Natural killer cell (primary cell): ENCODE measurements at regions not wholly inside any gene's neighbourhood (a gene's known extent, or its start where the extent isn't known, plus 50 kb on each side); places are given as distances from the start of the nearest gene placed in this dataset.

Source experiments
- ATAC-seq, 3 donors: fragments of 150-1000 bp in 2 of 3; fragments of 200-7000 bp in 1 of 3; cut with Tn5 transposase; 1 replicate in 1 of 3; 2 replicates in 2 of 3; pipeline ENCODE4 v1.10.0; 2021; ENCODE audit warnings: mild to moderate bottlenecking in 2 of 3, moderate library complexity in 2 of 3
- DNase-seq, 2 donors: peaks; one replicate each; pipeline versions ENCODE4 v3.0.0 to v3.0.0-alpha.2; 2013 to 2021; ENCODE audit warnings: mixed read lengths in 1 of 2
- H3K27ac ChIP-seq: one replicate; pipeline ENCODE4 v1.5.1; 2013; ENCODE audit warnings: mild to moderate bottlenecking, low read length
- H3K27me3 ChIP-seq: one replicate; pipeline ENCODE4 v1.6.1; 2013; ENCODE audit warnings: low read length; ENCODE audit not compliant: control insufficient read depth, insufficient read depth
- H3K36me3 ChIP-seq: one replicate; pipeline ENCODE4 v1.6.1; 2013; ENCODE audit warnings: low read length; ENCODE audit not compliant: control insufficient read depth, insufficient read depth
- H3K4me1 ChIP-seq: one replicate; pipeline ENCODE4 v1.6.1; 2013; ENCODE audit warnings: low read length; ENCODE audit not compliant: control insufficient read depth, insufficient read depth
- H3K4me3 ChIP-seq: one replicate; pipeline ENCODE4 v1.5.1; 2013; ENCODE audit warnings: low read length
- H3K9me3 ChIP-seq: one replicate; pipeline ENCODE4 v1.6.1; 2013; ENCODE audit warnings: low read length; ENCODE audit not compliant: control insufficient read depth, insufficient read depth
- H3K27ac Mint-ChIP-seq, 2 donors: one replicate each; pipeline ENCODE4 v1.8.0; 2022; ENCODE audit warnings: mild to moderate bottlenecking in 2 of 2, mixed read lengths in 2 of 2, moderate library complexity in 1 of 2
- H3K27me3 Mint-ChIP-seq, 2 donors: one replicate each; pipeline ENCODE4 v1.8.0; 2022; ENCODE audit warnings: low read depth in 2 of 2, mixed read lengths in 2 of 2
- H3K36me3 Mint-ChIP-seq: one replicate; pipeline ENCODE4 v1.8.0; 2022; ENCODE audit warnings: mixed read lengths
- H3K4me1 Mint-ChIP-seq, 2 donors: one replicate each; pipeline ENCODE4 v1.8.0; 2022; ENCODE audit warnings: mixed read lengths in 2 of 2
- H3K4me3 Mint-ChIP-seq: one replicate; pipeline ENCODE4 v1.8.0; 2022; ENCODE audit warnings: mild to moderate bottlenecking, moderate library complexity, mixed read lengths
- H3K9me3 Mint-ChIP-seq, 2 donors: one replicate each; pipeline ENCODE4 v1.8.0; 2022; ENCODE audit warnings: mixed read lengths in 2 of 2
- WGBS: methylation state at CpG from one replicate; pipeline ENCODE4 v1.1.7; 2013; ENCODE audit warnings: missing lambda C conversion rate; ENCODE audit not compliant: insufficient coverage; 5-methylcytosine and 5-hydroxymethylcytosine counted together
- intact Hi-C: fragments of 100-400 bp; cut with micrococcal nuclease; formaldehyde crosslinking; loops from one replicate; pipeline ENCODE4 v1.14.2; 2022
- TF ChIP-seq, protein P1 (sequence below): fragments of 200-600 bp; IDR thresholded peaks from one replicate; pipeline ENCODE4 v1.8.0; 2022; ENCODE audit warnings: antibody characterized with exemption

DNA sequence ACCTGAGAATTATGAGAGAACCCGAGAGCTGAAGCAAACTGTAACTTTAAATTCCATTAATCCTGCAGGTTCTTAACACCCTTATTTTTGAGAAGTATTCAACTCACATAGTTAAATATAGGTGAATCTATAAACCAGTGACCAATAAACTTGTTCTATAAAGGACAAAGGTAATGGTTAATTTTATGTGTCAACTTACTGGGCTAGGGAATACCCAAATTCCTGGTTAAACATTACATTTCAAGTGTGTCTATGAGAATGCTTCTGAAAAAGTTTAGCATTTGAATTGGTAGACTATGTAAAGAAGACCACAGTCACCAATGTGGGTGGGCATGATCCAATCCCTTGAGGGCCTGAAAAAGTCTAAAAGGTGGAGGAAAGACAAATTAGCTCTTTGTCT is 99.1 kb downstream of the KCNJ2 start:
- no peak overlapping the region for H3K27ac ChIP-seq
- TF ChIP-seq, protein P1, sequence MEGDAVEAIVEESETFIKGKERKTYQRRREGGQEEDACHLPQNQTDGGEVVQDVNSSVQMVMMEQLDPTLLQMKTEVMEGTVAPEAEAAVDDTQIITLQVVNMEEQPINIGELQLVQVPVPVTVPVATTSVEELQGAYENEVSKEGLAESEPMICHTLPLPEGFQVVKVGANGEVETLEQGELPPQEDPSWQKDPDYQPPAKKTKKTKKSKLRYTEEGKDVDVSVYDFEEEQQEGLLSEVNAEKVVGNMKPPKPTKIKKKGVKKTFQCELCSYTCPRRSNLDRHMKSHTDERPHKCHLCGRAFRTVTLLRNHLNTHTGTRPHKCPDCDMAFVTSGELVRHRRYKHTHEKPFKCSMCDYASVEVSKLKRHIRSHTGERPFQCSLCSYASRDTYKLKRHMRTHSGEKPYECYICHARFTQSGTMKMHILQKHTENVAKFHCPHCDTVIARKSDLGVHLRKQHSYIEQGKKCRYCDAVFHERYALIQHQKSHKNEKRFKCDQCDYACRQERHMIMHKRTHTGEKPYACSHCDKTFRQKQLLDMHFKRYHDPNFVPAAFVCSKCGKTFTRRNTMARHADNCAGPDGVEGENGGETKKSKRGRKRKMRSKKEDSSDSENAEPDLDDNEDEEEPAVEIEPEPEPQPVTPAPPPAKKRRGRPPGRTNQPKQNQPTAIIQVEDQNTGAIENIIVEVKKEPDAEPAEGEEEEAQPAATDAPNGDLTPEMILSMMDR = no peak
- Mint-ChIP-seq H3K4me1 (no peaks in the 10 kb centered on the region), H3K36me3 (no peaks in the 10 kb centered on the region), H3K9me3 (peaks cover 4 to 6% of the 10 kb centered on the region in 2 donors), H3K27ac (no peak overlapping the region), H3K27me3 (no peaks in the 10 kb centered on the region), H3K4me3 (no peak overlapping the region)
- 88% methylated on average over 1 of the region's 1 CpG for WGBS
- H3K4me1 ChIP-seq = no peaks in the 10 kb centered on the region
- no peaks in the 10 kb centered on the region for H3K36me3 ChIP-seq
- no peak overlapping the region for H3K4me3 ChIP-seq
- H3K9me3 ChIP-seq = no peaks in the 10 kb centered on the region
- H3K27me3 ChIP-seq = no peaks in the 10 kb centered on the region
- no peak for DNase-seq
- no peak for ATAC-seq
- intact Hi-C loops = no loop called here

DNA sequence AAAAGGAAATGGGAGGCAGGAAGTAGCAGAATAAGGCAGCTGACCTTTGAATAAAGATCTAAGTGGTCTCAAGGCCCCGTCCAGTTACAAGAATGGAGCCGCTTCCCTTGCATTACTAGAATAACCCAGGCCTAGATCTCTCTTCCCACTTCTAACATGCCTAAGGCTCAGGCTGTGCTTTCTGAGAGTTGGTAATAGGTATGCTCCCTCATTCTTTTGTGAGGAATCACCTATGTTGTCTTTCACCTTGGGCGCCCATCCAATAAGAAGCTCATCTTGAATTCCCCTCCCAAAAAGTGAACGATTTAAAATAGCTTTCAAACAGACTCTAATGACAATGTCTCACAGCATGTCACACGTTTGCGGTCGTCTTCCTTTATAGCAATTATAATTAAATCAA is 101.2 kb downstream of the KCNJ2 start:
- intact Hi-C loops = no loop called here
- Histone ChIP-seq H3K4me3 (no peak overlapping the region), H3K27me3 (no peaks in the 10 kb centered on the region), H3K36me3 (no peaks in the 10 kb centered on the region), H3K9me3 (no peaks in the 10 kb centered on the region), H3K4me1 (no peaks in the 10 kb centered on the region), H3K27ac (no peak overlapping the region)
- TF ChIP-seq, protein P1 = no peak
- DNase-seq = no peak
- WGBS = 91% methylated on average over 3 of the region's 7 CpGs
- ATAC-seq = no peak
- Mint-ChIP-seq H3K36me3 (no peaks in the 10 kb centered on the region), H3K4me1 (no peaks in the 10 kb centered on the region), H3K9me3 (peaks cover 0 to 3% of the 10 kb centered on the region in 2 donors), H3K27ac (no peak overlapping the region), H3K4me3 (no peak overlapping the region), H3K27me3 (no peaks in the 10 kb centered on the region)

DNA sequence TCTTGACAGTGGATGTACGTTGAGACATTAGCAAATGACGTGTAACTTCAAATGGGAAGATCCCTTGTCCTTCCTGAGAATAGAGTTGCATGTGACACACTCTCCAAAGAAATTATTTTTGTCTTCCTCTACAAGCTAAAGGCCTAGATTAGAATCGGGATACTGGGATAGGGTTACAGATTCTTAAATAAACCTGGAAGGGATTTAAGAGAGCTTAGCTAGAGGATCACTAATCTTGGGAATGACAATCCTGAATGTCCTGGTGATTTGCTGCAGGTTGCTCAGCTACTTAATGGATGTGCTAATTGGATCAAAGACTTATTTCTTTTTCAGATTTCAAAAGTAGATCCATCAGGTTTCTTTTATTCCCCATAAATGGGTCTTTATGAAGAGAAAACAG is 101.9 kb downstream of the KCNJ2 start:
- Mint-ChIP-seq H3K4me3 (no peak overlapping the region), H3K27me3 (no peaks in the 10 kb centered on the region), H3K4me1 (no peaks in the 10 kb centered on the region), H3K9me3 (peaks cover 0 to 5% of the 10 kb centered on the region in 2 donors), H3K27ac (no peak overlapping the region), H3K36me3 (no peaks in the 10 kb centered on the region)
- no peak for DNase-seq
- TF ChIP-seq, protein P1 = no peak
- no peak for ATAC-seq
- no peaks in the 10 kb centered on the region for H3K27me3 ChIP-seq
- no peaks in the 10 kb centered on the region for H3K36me3 ChIP-seq
- H3K9me3 ChIP-seq = no peaks in the 10 kb centered on the region
- no peak overlapping the region for H3K27ac ChIP-seq
- intact Hi-C loops = no loop called here
- H3K4me3 ChIP-seq = no peak overlapping the region
- H3K4me1 ChIP-seq = no peaks in the 10 kb centered on the region
- WGBS = 73% methylated on average over 3 of the region's 3 CpGs

DNA sequence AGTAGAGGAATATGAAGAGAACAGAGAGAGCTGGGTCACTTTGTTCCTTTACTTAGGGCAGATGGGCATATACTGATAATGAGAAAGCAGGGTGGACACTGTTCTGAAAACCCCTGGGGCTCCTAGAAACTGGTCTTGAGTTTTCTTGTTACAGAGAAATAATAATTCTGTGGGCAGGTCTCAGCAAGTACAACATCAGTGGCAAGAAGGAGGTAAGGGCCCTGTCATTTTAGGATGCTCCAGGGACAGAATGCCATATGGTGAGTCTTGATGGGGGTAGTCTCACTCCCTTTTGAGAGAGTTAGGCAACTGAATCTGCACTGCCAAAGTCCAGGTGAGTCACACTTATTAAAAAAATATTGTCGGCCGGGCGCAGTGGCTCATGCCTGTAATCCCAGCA is 102.3 kb downstream of the KCNJ2 start:
- intact Hi-C loops = no loop called here
- H3K27ac Mint-ChIP-seq = no peak overlapping the region
- WGBS = 100% methylated on average over 2 of the region's 3 CpGs
- H3K4me1 Mint-ChIP-seq = no peaks in the 10 kb centered on the region
- Histone ChIP-seq H3K27ac (no peak overlapping the region), H3K4me3 (no peak overlapping the region), H3K36me3 (no peaks in the 10 kb centered on the region), H3K9me3 (no peaks in the 10 kb centered on the region), H3K27me3 (no peaks in the 10 kb centered on the region), H3K4me1 (no peaks in the 10 kb centered on the region)
- no peak overlapping the region for H3K4me3 Mint-ChIP-seq
- H3K36me3 Mint-ChIP-seq = no peaks in the 10 kb centered on the region
- no peak for ATAC-seq
- TF ChIP-seq, protein P1 = no peak
- H3K27me3 Mint-ChIP-seq = no peaks in the 10 kb centered on the region
- H3K9me3 Mint-ChIP-seq = peaks cover 0 to 4% of the 10 kb centered on the region in 2 donors
- no peak for DNase-seq
